ENCODE measurements at regions not wholly inside any gene's neighbourhood (a gene's known extent, or its start where the extent isn't known, plus 50 kb on each side); places are given as distances from the start of the nearest gene placed in this dataset.
"Not testable (repeated sequence)": the region's sequence is repeated elsewhere in the genome, so short reads cannot be mapped to it uniquely, and the experiment has no call there.

GRCh38 chr2:8609357-8609811, 72.5 kb upstream of the ID2 start:
- H3K4me3 ChIP-seq (ENCODE audit: low read depth, low read length, poor library complexity, severe bottlenecking): no peak overlapping the region
- H3K27ac ChIP-seq (ENCODE audit: low read depth, low read length, poor library complexity, severe bottlenecking): no peak overlapping the region
- CTCF ChIA-PET: no interaction called here
- no peaks in the 10 kb centered on the region for H3K4me1 ChIP-seq (ENCODE audit: insufficient read depth, low read length, poor library complexity, severe bottlenecking)
- no peaks in the 10 kb centered on the region for H3K9me3 ChIP-seq (ENCODE audit: low read depth, low read length, poor library complexity, severe bottlenecking)
- DNase-seq (ENCODE audit: low spot score): no peak
- no TSS peak for BruUV-seq (replicated peaks)
- intact Hi-C loops (cut with micrococcal nuclease; ENCODE audit: unreplicated experiment): no loop called here
- no peak for TF ChIP-seq CTCF (conservative IDR thresholded peaks at IDR 0.05; ENCODE audit: low read depth, low read length)
- TF ChIP-seq EZH2 (IDR thresholded peaks at IDR 0.05; ENCODE audit: borderline replicate concordance, low read depth, low read length, poor library complexity, severe bottlenecking): no peak
- H3K36me3 ChIP-seq (ENCODE audit: insufficient read depth, low read length, poor library complexity, severe bottlenecking): no peaks in the 10 kb centered on the region
- POLR2A ChIA-PET (ENCODE audit: low non-redundant PET): no interaction called here
- H3K27me3 ChIP-seq (replicated peaks; ENCODE audit: insufficient read depth, low read depth, low read length, poor library complexity): no peaks in the 10 kb centered on the region

GRCh38 chr2:8610775-8611174, 71.1 kb upstream of the ID2 start:
- H3K4me3 ChIP-seq (ENCODE audit: low read depth, low read length, poor library complexity, severe bottlenecking); DNase-seq (ENCODE audit: low spot score); CTCF ChIA-PET; H3K9me3 ChIP-seq (ENCODE audit: low read depth, low read length, poor library complexity, severe bottlenecking); intact Hi-C loops (cut with micrococcal nuclease; ENCODE audit: unreplicated experiment); H3K27ac ChIP-seq (ENCODE audit: low read depth, low read length, poor library complexity, severe bottlenecking); H3K36me3 ChIP-seq (ENCODE audit: insufficient read depth, low read length, poor library complexity, severe bottlenecking); H3K27me3 ChIP-seq (replicated peaks; ENCODE audit: insufficient read depth, low read depth, low read length, poor library complexity); POLR2A ChIA-PET (ENCODE audit: low non-redundant PET); BruUV-seq (replicated peaks); H3K4me1 ChIP-seq (ENCODE audit: insufficient read depth, low read length, poor library complexity, severe bottlenecking): not testable (repeated sequence)

- no peak overlapping the region for H3K27ac ChIP-seq (ENCODE audit: low read depth, low read length, poor library complexity, severe bottlenecking)
- no peaks in the 10 kb centered on the region for H3K36me3 ChIP-seq (ENCODE audit: insufficient read depth, low read length, poor library complexity, severe bottlenecking)
- TF ChIP-seq CTCF (conservative IDR thresholded peaks at IDR 0.05; ENCODE audit: low read depth, low read length) (no peak), EZH2 (IDR thresholded peaks at IDR 0.05; ENCODE audit: borderline replicate concordance, low read depth, low read length, poor library complexity, severe bottlenecking) (no peak)
- no peaks in the 10 kb centered on the region for H3K27me3 ChIP-seq (replicated peaks; ENCODE audit: insufficient read depth, low read depth, low read length, poor library complexity)
- no peak overlapping the region for H3K4me3 ChIP-seq (ENCODE audit: low read depth, low read length, poor library complexity, severe bottlenecking)
- no peaks in the 10 kb centered on the region for H3K4me1 ChIP-seq (ENCODE audit: insufficient read depth, low read length, poor library complexity, severe bottlenecking)
- H3K9me3 ChIP-seq (ENCODE audit: low read depth, low read length, poor library complexity, severe bottlenecking): no peaks in the 10 kb centered on the region
- BruUV-seq (replicated peaks): no TSS peak
- POLR2A ChIA-PET (ENCODE audit: low non-redundant PET): no interaction called here
- no peak for DNase-seq (ENCODE audit: low spot score)
- CTCF ChIA-PET: no interaction called here
- intact Hi-C loops (cut with micrococcal nuclease; ENCODE audit: unreplicated experiment): no loop called here
These were observed 70.6 kb upstream of the ID2 start for GRCh38 chr2:8611246-8611645.

- BruUV-seq (replicated peaks): no TSS peak
- H3K27me3 ChIP-seq (replicated peaks; ENCODE audit: insufficient read depth, low read depth, low read length, poor library complexity): no peaks in the 10 kb centered on the region
- CTCF ChIA-PET: no interaction called here
- POLR2A ChIA-PET (ENCODE audit: low non-redundant PET): no interaction called here
- H3K9me3 ChIP-seq (ENCODE audit: low read depth, low read length, poor library complexity, severe bottlenecking): no peaks in the 10 kb centered on the region
- DNase-seq (ENCODE audit: low spot score): no peak
- H3K27ac ChIP-seq (ENCODE audit: low read depth, low read length, poor library complexity, severe bottlenecking): no peak overlapping the region
- H3K36me3 ChIP-seq (ENCODE audit: insufficient read depth, low read length, poor library complexity, severe bottlenecking): no peaks in the 10 kb centered on the region
- no peak overlapping the region for H3K4me3 ChIP-seq (ENCODE audit: low read depth, low read length, poor library complexity, severe bottlenecking)
- intact Hi-C loops (cut with micrococcal nuclease; ENCODE audit: unreplicated experiment): no loop called here
- TF ChIP-seq CTCF (conservative IDR thresholded peaks at IDR 0.05; ENCODE audit: low read depth, low read length): no peak
- no peak for TF ChIP-seq EZH2 (IDR thresholded peaks at IDR 0.05; ENCODE audit: borderline replicate concordance, low read depth, low read length, poor library complexity, severe bottlenecking)
- H3K4me1 ChIP-seq (ENCODE audit: insufficient read depth, low read length, poor library complexity, severe bottlenecking): no peaks in the 10 kb centered on the region
These were observed 70.2 kb upstream of the ID2 start for GRCh38 chr2:8611700-8612099.
